Tibial nerve (tissue), 4 donors: ENCODE measurements at regions not wholly inside any gene's neighbourhood (a gene's known extent, or its start where the extent isn't known, plus 50 kb on each side); places are given as distances from the start of the nearest gene placed in this dataset.

Experiments
- DNase-seq, 2 donors: peaks; one replicate each; pipeline ENCODE4 v3.0.0-alpha.2; 2019; ENCODE audit warnings: low spot score in 2 of 2
- H3K27ac ChIP-seq, 4 donors: fragments of 200-600 bp; sonication (generic) in 3 of 4; one replicate each; pipeline ENCODE4 v1.5.1; 2017 to 2019; ENCODE audit warnings: mild to moderate bottlenecking in 1 of 4
- H3K27me3 ChIP-seq, 2 donors: fragments of 200-600 bp; sonication (generic) in 1 of 2; one replicate each; pipeline versions ENCODE4 v1.5.1 to v1.6.0; 2017 to 2019
- H3K36me3 ChIP-seq, 3 donors: fragments of 200-600 bp; sonication (generic); one replicate each; pipeline ENCODE4 v1.5.1; 2018 to 2019
- H3K4me1 ChIP-seq, 4 donors: fragments of 200-600 bp; sonication (generic) in 3 of 4; one replicate each; pipeline ENCODE4 v1.5.1; 2017 to 2019
- H3K4me3 ChIP-seq, 4 donors: fragments of 200-600 bp; sonication (generic) in 3 of 4; one replicate each; pipeline ENCODE4 v1.5.1; 2017 to 2019; ENCODE audit warnings: mild to moderate bottlenecking in 1 of 4, moderate library complexity in 1 of 4
- H3K9me3 ChIP-seq, 4 donors: fragments of 200-600 bp; sonication (generic) in 3 of 4; one replicate each; pipeline ENCODE4 v1.5.1; 2017 to 2019
- CTCF ChIP-seq, 5 experiments: fragments of 200-600 bp in 3 of 5; fragments of 450-650 bp in 2 of 5; sonication (generic) in 3 of 5; IDR thresholded peaks; one replicate each; pipeline ENCODE4 v1.5.1; 2016 to 2019; ENCODE audit warnings: antibody characterized with exemption in 5 of 5, mild to moderate bottlenecking in 3 of 5, moderate library complexity in 2 of 5
- EP300 ChIP-seq, 2 donors: sonication (generic); formaldehyde crosslinking; IDR thresholded peaks; one replicate each; pipeline ENCODE4 v1.6.1; 2017; ENCODE audit warnings: antibody characterized with exemption in 2 of 2, mild to moderate bottlenecking in 1 of 2
- POLR2A ChIP-seq, 2 donors: fragments of 450-650 bp; IDR thresholded peaks; one replicate each; pipeline ENCODE4 v1.6.1; 2017; ENCODE audit warnings: antibody characterized with exemption in 2 of 2, mild to moderate bottlenecking in 2 of 2, moderate library complexity in 2 of 2
- WGBS, 2 donors: methylation state at CpG; one replicate each; pipeline ENCODE4 v1.1.5; 2018; 5-methylcytosine and 5-hydroxymethylcytosine counted together

- TF ChIP-seq POLR2A (IDR thresholded peaks at IDR 0.05) (no peak), CTCF (IDR thresholded peaks at IDR 0.05) (no peak), EP300 (IDR thresholded peaks at IDR 0.05) (no peak)
- Histone ChIP-seq H3K4me3 (no peak overlapping the region), H3K36me3 (peaks cover 0 to 22% (median 0%) of the 10 kb centered on the region in 3 donors), H3K9me3 (no peaks in the 10 kb centered on the region), H3K27ac (no peak overlapping the region), H3K27me3 (no peaks in the 10 kb centered on the region), H3K4me1 (peaks cover 0 to 10% (median 2%) of the 10 kb centered on the region in 4 donors)
- no peak for DNase-seq
- WGBS, 2 donors = 81 to 86% methylated on average over 8 of the region's 8 CpGs
Observed at GRCh38 chr14:38838979-38839323, 264.1 kb downstream of the SEC23A start.

- no peak overlapping the region for H3K4me3 ChIP-seq
- no peak overlapping the region for H3K27ac ChIP-seq
- peaks cover 0 to 22% (median 0%) of the 10 kb centered on the region in 3 donors for H3K36me3 ChIP-seq
- no peaks in the 10 kb centered on the region for H3K27me3 ChIP-seq
- DNase-seq = no peak
- no peaks in the 10 kb centered on the region for H3K9me3 ChIP-seq
- peaks cover 0 to 10% (median 2%) of the 10 kb centered on the region in 4 donors for H3K4me1 ChIP-seq
- no peak for TF ChIP-seq EP300 (IDR thresholded peaks at IDR 0.05)
- no peak for TF ChIP-seq CTCF (IDR thresholded peaks at IDR 0.05)
- TF ChIP-seq POLR2A (IDR thresholded peaks at IDR 0.05) = no peak
- WGBS, 2 donors = 87 to 91% methylated on average over 20 to 26 of the region's 27 CpGs
Observed at GRCh38 chr14:38838049-38838978, 264.7 kb downstream of the SEC23A start.

GRCh38 chr14:38837343-38838048, 265.5 kb downstream of the SEC23A start:
- Histone ChIP-seq H3K36me3 (peaks cover 0 to 22% (median 0%) of the 10 kb centered on the region in 3 donors), H3K27me3 (no peaks in the 10 kb centered on the region), H3K4me1 (peaks cover 0 to 10% (median 2%) of the 10 kb centered on the region in 4 donors), H3K9me3 (no peaks in the 10 kb centered on the region), H3K4me3 (no peak overlapping the region), H3K27ac (no peak overlapping the region)
- no peak for DNase-seq
- TF ChIP-seq POLR2A (IDR thresholded peaks at IDR 0.05) = no peak
- TF ChIP-seq CTCF (IDR thresholded peaks at IDR 0.05) = no peak
- TF ChIP-seq EP300 (IDR thresholded peaks at IDR 0.05) = no peak
- 87 to 93% methylated on average over 15 to 16 of the region's 17 CpGs for WGBS, 2 donors

- no peak overlapping the region for H3K27ac ChIP-seq
- WGBS, 2 donors = 89 to 98% methylated on average over 7 of the region's 7 CpGs
- H3K9me3 ChIP-seq = no peaks in the 10 kb centered on the region
- peaks cover 0 to 10% (median 2%) of the 10 kb centered on the region in 4 donors for H3K4me1 ChIP-seq
- no peak overlapping the region for H3K4me3 ChIP-seq
- TF ChIP-seq EP300 (IDR thresholded peaks at IDR 0.05) (no peak), POLR2A (IDR thresholded peaks at IDR 0.05) (no peak), CTCF (IDR thresholded peaks at IDR 0.05) (no peak)
- H3K27me3 ChIP-seq = no peaks in the 10 kb centered on the region
- H3K36me3 ChIP-seq = peaks cover 0 to 22% (median 0%) of the 10 kb centered on the region in 3 donors
- DNase-seq = no peak
Observed at GRCh38 chr14:38836539-38836938, 266.5 kb downstream of the SEC23A start.

GRCh38 chr14:38835874-38836273, 267.2 kb downstream of the SEC23A start:
- Histone ChIP-seq H3K4me1 (peaks cover 0 to 10% (median 2%) of the 10 kb centered on the region in 4 donors), H3K4me3 (no peak overlapping the region), H3K27me3 (no peaks in the 10 kb centered on the region), H3K9me3 (no peaks in the 10 kb centered on the region), H3K36me3 (peaks cover 0 to 22% (median 0%) of the 10 kb centered on the region in 3 donors), H3K27ac (no peak overlapping the region)
- WGBS, 2 donors = 93 to 94% methylated on average over 10 to 16 of the region's 18 CpGs
- TF ChIP-seq CTCF (IDR thresholded peaks at IDR 0.05) (no peak), EP300 (IDR thresholded peaks at IDR 0.05) (no peak), POLR2A (IDR thresholded peaks at IDR 0.05) (no peak)
- DNase-seq = no peak
